ENCODE measurements at regions not wholly inside any gene's neighbourhood (a gene's known extent, or its start where the extent isn't known, plus 50 kb on each side); places are given as distances from the start of the nearest gene placed in this dataset.

- no peak for DNase-seq
Observed at GRCh38 chr13:44101347-44102083, 221.8 kb downstream of the LACC1 start.

- DNase-seq = no peak
Observed at GRCh38 chr13:44103429-44104196, 223.9 kb downstream of the LACC1 start.

GRCh38 chr13:44104197-44104490 is 224.4 kb downstream of the LACC1 start:
- DNase-seq = no peak

- no peak for DNase-seq
Observed at GRCh38 chr13:44104969-44105368, 225.3 kb downstream of the LACC1 start.

GRCh38 chr13:44106266-44107152 is 226.8 kb downstream of the LACC1 start:
- no peak for DNase-seq

GRCh38 chr13:44107357-44108121 is 227.8 kb downstream of the LACC1 start:
- DNase-seq = no peak

GRCh38 chr13:44108331-44108858 is 228.7 kb downstream of the LACC1 start:
- DNase-seq = no peak

- DNase-seq = no peak
Observed at GRCh38 chr13:44110091-44110621, 230.5 kb downstream of the LACC1 start.

- DNase-seq = no peak
Observed at GRCh38 chr13:44111701-44112100, 232.0 kb downstream of the LACC1 start.

- DNase-seq = no peak
Observed at GRCh38 chr13:44112700-44113329, 233.1 kb downstream of the LACC1 start.

GRCh38 chr13:44116562-44117332 is 237.0 kb downstream of the LACC1 start:
- no peak for DNase-seq

GRCh38 chr13:44117351-44117750 is 237.6 kb downstream of the LACC1 start:
- DNase-seq = no peak

GRCh38 chr13:44117816-44118215 is 238.1 kb downstream of the LACC1 start:
- DNase-seq = no peak

GRCh38 chr13:44118881-44119280 is 239.2 kb downstream of the LACC1 start:
- no peak for DNase-seq

- DNase-seq = no peak
Observed at GRCh38 chr13:44120043-44120442, 240.3 kb downstream of the LACC1 start.

GRCh38 chr13:44120849-44121755 is 241.4 kb downstream of the LACC1 start:
- DNase-seq = no peak

- no peak for DNase-seq
Observed at GRCh38 chr13:44124352-44124751, 244.6 kb downstream of the LACC1 start.

GRCh38 chr13:44125943-44126469 is 246.3 kb downstream of the LACC1 start:
- DNase-seq = no peak

- DNase-seq = no peak
Observed at GRCh38 chr13:44128552-44129001, 245.0 kb upstream of the SERP2 start.
